ENCODE measurements at regions not wholly inside any gene's neighbourhood (a gene's known extent, or its start where the extent isn't known, plus 50 kb on each side); places are given as distances from the start of the nearest gene placed in this dataset.

GRCh38 chr10:18773180-18773579 is 113.9 kb downstream of the ARL5B start:
- no peaks in the 10 kb centered on the region for H3K79me2 ChIP-seq (ENCODE audit: control insufficient read depth, insufficient read depth, low read length)
- H3K4me3 ChIP-seq (replicated peaks in 1 of 4; ENCODE audit: control extremely low read depth in 1 of 4, insufficient read depth in 1 of 4, low read depth in 3 of 4, low read length in 4 of 4): no peak overlapping the region
- H3K9me3 ChIP-seq (ENCODE audit: control insufficient read depth, insufficient read depth, low read depth, low read length): no peaks in the 10 kb centered on the region
- H3K4me2 ChIP-seq (ENCODE audit: extremely low read depth, insufficient read depth, low read length): no peak overlapping the region
- H3K27me3 ChIP-seq (ENCODE audit: control insufficient read depth, insufficient read depth, low read length): no peaks in the 10 kb centered on the region
- H3K9ac ChIP-seq (ENCODE audit: insufficient read depth, low read length): no peak overlapping the region
- H3K4me1 ChIP-seq (ENCODE audit: control insufficient read depth, extremely low read depth, insufficient read depth, low read length): no peaks in the 10 kb centered on the region
- H4K20me1 ChIP-seq (ENCODE audit: control insufficient read depth, extremely low read depth, insufficient read depth, low read length): no peaks in the 10 kb centered on the region
- H3K27ac ChIP-seq (ENCODE audit: insufficient read depth, low read length): no peak overlapping the region
- no peak for DNase-seq (ENCODE audit: low read depth in 2 of 2)
- TF ChIP-seq CTCF (conservative IDR thresholded peaks at IDR 0.05 in 1 of 2, IDR thresholded peaks at IDR 0.05 in 1 of 2; ENCODE audit: low read depth in 1 of 2, low read length in 2 of 2) (no peak), EZH2 (IDR thresholded peaks at IDR 0.05; ENCODE audit: low read length, missing control alignments) (no peak)
- no peak overlapping the region for H2AFZ ChIP-seq (ENCODE audit: low read length)
- no peaks in the 10 kb centered on the region for H3K36me3 ChIP-seq (ENCODE audit: control insufficient read depth, insufficient read depth, low read length)

GRCh38 chr10:18777258-18777657 is 118.0 kb downstream of the ARL5B start:
- no peaks in the 10 kb centered on the region for H3K79me2 ChIP-seq (ENCODE audit: control insufficient read depth, insufficient read depth, low read length)
- DNase-seq (ENCODE audit: low read depth in 2 of 2): no peak
- no peak overlapping the region for H3K9ac ChIP-seq (ENCODE audit: insufficient read depth, low read length)
- H4K20me1 ChIP-seq (ENCODE audit: control insufficient read depth, extremely low read depth, insufficient read depth, low read length): no peaks in the 10 kb centered on the region
- no peak overlapping the region for H2AFZ ChIP-seq (ENCODE audit: low read length)
- no peaks in the 10 kb centered on the region for H3K4me1 ChIP-seq (ENCODE audit: control insufficient read depth, extremely low read depth, insufficient read depth, low read length)
- no peak overlapping the region for H3K4me2 ChIP-seq (ENCODE audit: extremely low read depth, insufficient read depth, low read length)
- H3K27me3 ChIP-seq (ENCODE audit: control insufficient read depth, insufficient read depth, low read length): no peaks in the 10 kb centered on the region
- H3K4me3 ChIP-seq (replicated peaks in 1 of 4; ENCODE audit: control extremely low read depth in 1 of 4, insufficient read depth in 1 of 4, low read depth in 3 of 4, low read length in 4 of 4): no peak overlapping the region
- TF ChIP-seq EZH2 (IDR thresholded peaks at IDR 0.05; ENCODE audit: low read length, missing control alignments) (no peak), CTCF (conservative IDR thresholded peaks at IDR 0.05 in 1 of 2, IDR thresholded peaks at IDR 0.05 in 1 of 2; ENCODE audit: low read depth in 1 of 2, low read length in 2 of 2) (no peak)
- H3K9me3 ChIP-seq (ENCODE audit: control insufficient read depth, insufficient read depth, low read depth, low read length): no peaks in the 10 kb centered on the region
- no peaks in the 10 kb centered on the region for H3K36me3 ChIP-seq (ENCODE audit: control insufficient read depth, insufficient read depth, low read length)
- H3K27ac ChIP-seq (ENCODE audit: insufficient read depth, low read length): no peak overlapping the region

DNA sequence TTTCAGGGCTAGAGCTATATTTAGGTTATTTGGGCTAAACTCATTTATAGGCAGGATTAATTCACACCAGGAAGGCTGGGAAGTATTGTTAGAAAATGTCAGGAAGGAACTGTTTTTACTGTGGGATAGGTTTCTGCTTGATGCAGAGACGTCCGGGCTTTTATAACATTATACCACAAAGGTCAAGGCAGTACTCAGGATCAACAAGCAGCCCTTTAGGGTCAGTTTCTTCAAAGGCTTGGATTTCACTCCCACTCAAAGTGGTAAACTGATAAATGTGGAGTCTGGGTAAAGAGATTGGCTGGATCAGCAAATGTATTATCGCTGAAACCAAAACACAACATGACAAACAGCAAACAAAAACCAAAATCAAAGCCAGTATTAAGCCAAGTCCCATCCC is 127.2 kb downstream of the ARL5B start:
- H3K79me2 ChIP-seq (ENCODE audit: control insufficient read depth, insufficient read depth, low read length): no peaks in the 10 kb centered on the region
- no peaks in the 10 kb centered on the region for H3K36me3 ChIP-seq (ENCODE audit: control insufficient read depth, insufficient read depth, low read length)
- DNase-seq (ENCODE audit: low read depth in 2 of 2): no peak
- no peak overlapping the region for H3K4me3 ChIP-seq (replicated peaks in 1 of 4; ENCODE audit: control extremely low read depth in 1 of 4, insufficient read depth in 1 of 4, low read depth in 3 of 4, low read length in 4 of 4)
- H3K9ac ChIP-seq (ENCODE audit: insufficient read depth, low read length): no peak overlapping the region
- H3K4me1 ChIP-seq (ENCODE audit: control insufficient read depth, extremely low read depth, insufficient read depth, low read length): no peaks in the 10 kb centered on the region
- H3K27ac ChIP-seq (ENCODE audit: insufficient read depth, low read length): no peak overlapping the region
- no peak overlapping the region for H2AFZ ChIP-seq (ENCODE audit: low read length)
- H3K4me2 ChIP-seq (ENCODE audit: extremely low read depth, insufficient read depth, low read length): no peak overlapping the region
- no peaks in the 10 kb centered on the region for H3K27me3 ChIP-seq (ENCODE audit: control insufficient read depth, insufficient read depth, low read length)
- H4K20me1 ChIP-seq (ENCODE audit: control insufficient read depth, extremely low read depth, insufficient read depth, low read length): no peaks in the 10 kb centered on the region
- no peaks in the 10 kb centered on the region for H3K9me3 ChIP-seq (ENCODE audit: control insufficient read depth, insufficient read depth, low read depth, low read length)
- TF ChIP-seq EZH2 (IDR thresholded peaks at IDR 0.05; ENCODE audit: low read length, missing control alignments): no peak
- no peak for TF ChIP-seq CTCF (conservative IDR thresholded peaks at IDR 0.05 in 1 of 2, IDR thresholded peaks at IDR 0.05 in 1 of 2; ENCODE audit: low read depth in 1 of 2, low read length in 2 of 2)

Measured in fibroblast of lung (primary cell).